Panc1 (cell line): ENCODE measurements at regions not wholly inside any gene's neighbourhood (a gene's known extent, or its start where the extent isn't known, plus 50 kb on each side); places are given as distances from the start of the nearest gene placed in this dataset.
"Not testable (repeated sequence)": the region's sequence is repeated elsewhere in the genome, so short reads cannot be mapped to it uniquely, and the experiment has no call there.

Experiments used
- ATAC-seq: fragments of 200-7000 bp; cut with Tn5 transposase; 2 replicates; pipeline ENCODE4 v1.9.1; 2020; ENCODE audit warnings: mild to moderate bottlenecking, moderate library complexity
- BruUV-seq: library from RNA; stranded (reverse); fragments of 400-500 nt; replicated peaks from 2 replicates; lab custom pipeline; 2021; lab: Mats Ljungman, UMichigan
- CTCF ChIA-PET: fragments of 300-600 bp; sonication (Branson Sonifier 250); formaldehyde crosslinking; loops from one replicate; lab custom pipeline; 2022; ENCODE audit warnings: antibody characterized with exemption; lab: Charles Lee
- POLR2A ChIA-PET: fragments of 300-600 bp; sonication (Branson Sonifier 250); formaldehyde crosslinking; loops from one replicate; lab custom pipeline; 2022; ENCODE audit warnings: antibody characterized with exemption; lab: Charles Lee
- DNase-seq: peaks from one replicate; pipeline ENCODE4 v3.0.0-alpha.2; 2010; ENCODE audit warnings: low read depth, low spot score
- H3K27ac ChIP-seq: 2 replicates; pipeline ENCODE4 v1.5.1; 2011; ENCODE audit warnings: mild to moderate bottlenecking, low read length, inconsistent platforms
- H3K27me3 ChIP-seq: fragments of 200-500 bp; sonication (Bioruptor generic); 2 replicates; pipeline ENCODE4 v1.6.0; 2014; ENCODE audit warnings: low read length, inconsistent platforms; ENCODE audit not compliant: control insufficient read depth, insufficient read depth
- H3K36me3 ChIP-seq: fragments of 200-500 bp; sonication (Bioruptor generic); 2 replicates; pipeline ENCODE4 v1.5.1; 2014; ENCODE audit warnings: inconsistent platforms, mild to moderate bottlenecking, low read length, moderate library complexity; ENCODE audit not compliant: control insufficient read depth, insufficient read depth
- H3K4me1 ChIP-seq: 2 replicates; pipeline ENCODE4 v1.5.1; 2011; ENCODE audit warnings: inconsistent platforms, mild to moderate bottlenecking, low read length, moderate library complexity; ENCODE audit not compliant: control insufficient read depth, insufficient read depth
- H3K4me3 ChIP-seq, 2 experiments: 2 replicates each; pipeline ENCODE4 v1.5.1; 2011 to 2012; ENCODE audit warnings: low read depth in 2 of 2, low read length in 2 of 2, mild to moderate bottlenecking in 2 of 2, inconsistent platforms in 1 of 2, moderate library complexity in 1 of 2
- H3K9me3 ChIP-seq: fragments of 200-500 bp; sonication (Bioruptor generic); 2 replicates; pipeline ENCODE4 v1.5.1; 2014; ENCODE audit warnings: low read depth, mild to moderate bottlenecking, inconsistent platforms, low read length, moderate library complexity; ENCODE audit not compliant: control insufficient read depth, insufficient read depth
- POLR2AphosphoS5 ChIP-seq: IDR thresholded peaks from 2 replicates; pipeline ENCODE4 v1.6.1; 2012; ENCODE audit warnings: mild to moderate bottlenecking, low read depth, low read length, moderate library complexity
- SIN3A ChIP-seq: IDR thresholded peaks from 2 replicates; pipeline ENCODE4 v1.6.1; 2012; ENCODE audit warnings: low read depth, mild to moderate bottlenecking, low read length, moderate library complexity, borderline replicate concordance; ENCODE audit not compliant: insufficient read depth
- TCF7L2 ChIP-seq: IDR thresholded peaks from 2 replicates; pipeline ENCODE4 v1.6.1; 2011; ENCODE audit warnings: mild to moderate bottlenecking, low read depth, low read length, inconsistent platforms
- in situ Hi-C: cut with HindIII; loops from 2 replicates; pipeline ENCODE4 v1.10.0; 2016; ENCODE audit warnings: low sequenced_read_pairs, low pct_unique_long_range_greater_than_20kb
- intact Hi-C: fragments of 100-400 bp; cut with micrococcal nuclease; formaldehyde crosslinking; loops from one replicate; pipeline ENCODE4 v1.10.0; 2022; ENCODE audit not compliant: unreplicated experiment
- TF ChIP-seq, protein P1 (sequence below), 2 experiments: IDR thresholded peaks; 2 replicates each; pipeline ENCODE4 v1.6.1; 2011 to 2012; ENCODE audit warnings: low read depth in 2 of 2, control low read depth in 1 of 2, low read length in 1 of 2, mild to moderate bottlenecking in 1 of 2, moderate library complexity in 1 of 2; ENCODE audit not compliant: insufficient read depth in 1 of 2
- TF ChIP-seq, protein P2 (sequence below): fragments of 450-650 bp; IDR thresholded peaks from 2 replicates; pipeline ENCODE4 v1.5.1; 2017; ENCODE audit warnings: mild to moderate bottlenecking

DNA sequence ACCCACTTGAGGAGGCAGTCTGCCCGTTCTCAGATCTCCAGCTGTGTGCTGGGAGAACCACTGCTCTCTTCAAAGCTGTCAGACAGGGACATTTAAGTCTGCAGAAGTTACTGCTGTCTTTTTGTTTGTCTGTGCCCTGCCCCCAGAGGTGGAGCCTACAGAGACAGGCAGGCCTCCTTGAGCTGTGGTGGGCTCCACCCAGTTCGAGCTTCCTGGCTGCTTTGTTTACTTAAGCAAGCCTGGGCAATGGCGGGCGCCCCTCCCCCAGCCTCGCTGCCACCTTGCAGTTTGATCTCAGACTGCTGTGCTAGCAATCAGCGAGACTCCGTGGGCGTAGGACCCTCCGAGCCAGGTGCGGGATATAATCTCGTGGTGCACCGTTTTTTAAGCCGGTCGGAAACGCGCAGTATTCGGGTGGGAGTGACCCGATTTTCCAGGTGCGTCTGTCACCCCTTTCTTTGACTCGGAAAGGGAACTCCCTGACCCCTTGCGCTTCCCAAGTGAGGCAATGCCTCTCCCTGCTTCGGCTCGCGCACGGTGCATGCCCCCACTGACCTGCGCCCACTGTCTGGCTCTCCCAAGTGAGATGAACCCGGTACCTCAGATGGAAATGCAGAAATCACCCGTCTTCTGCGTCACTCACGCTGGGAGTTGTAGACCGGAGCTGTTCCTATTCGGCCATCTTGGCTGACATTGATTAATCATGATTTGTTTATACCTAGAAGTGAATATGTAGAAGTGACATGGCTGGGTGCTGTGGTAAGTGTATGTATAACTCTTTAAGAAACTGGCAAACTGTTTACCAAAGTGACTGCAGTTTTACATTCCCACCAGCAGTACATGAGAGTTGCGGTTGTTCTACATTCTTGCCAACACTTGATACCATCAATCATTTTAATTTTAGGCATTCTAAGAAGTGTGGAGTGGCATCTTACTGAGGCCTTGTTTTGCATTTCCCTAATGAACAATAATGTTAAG lies 465.9 kb upstream of the MAP3K7 start:
- H3K27me3 ChIP-seq, ATAC-seq, in situ Hi-C loops, BruUV-seq, DNase-seq, intact Hi-C loops, H3K36me3 ChIP-seq, H3K4me3 ChIP-seq, H3K27ac ChIP-seq, POLR2A ChIA-PET, H3K4me1 ChIP-seq, H3K9me3 ChIP-seq, CTCF ChIA-PET: not testable (repeated sequence)

- Histone ChIP-seq H3K27ac (no peak overlapping the region), H3K27me3 (no peaks in the 10 kb centered on the region), H3K9me3 (no peaks in the 10 kb centered on the region), H3K4me3 (no peak overlapping the region), H3K4me1 (no peaks in the 10 kb centered on the region), H3K36me3 (no peaks in the 10 kb centered on the region)
- intact Hi-C loops (no loop called here), in situ Hi-C loops (no loop called here)
- DNase-seq (no peak), ATAC-seq (no peak)
- ChIA-PET POLR2A (no interaction called here), CTCF (no interaction called here)
- TF ChIP-seq SIN3A = no peak
- TF ChIP-seq, protein P1, sequence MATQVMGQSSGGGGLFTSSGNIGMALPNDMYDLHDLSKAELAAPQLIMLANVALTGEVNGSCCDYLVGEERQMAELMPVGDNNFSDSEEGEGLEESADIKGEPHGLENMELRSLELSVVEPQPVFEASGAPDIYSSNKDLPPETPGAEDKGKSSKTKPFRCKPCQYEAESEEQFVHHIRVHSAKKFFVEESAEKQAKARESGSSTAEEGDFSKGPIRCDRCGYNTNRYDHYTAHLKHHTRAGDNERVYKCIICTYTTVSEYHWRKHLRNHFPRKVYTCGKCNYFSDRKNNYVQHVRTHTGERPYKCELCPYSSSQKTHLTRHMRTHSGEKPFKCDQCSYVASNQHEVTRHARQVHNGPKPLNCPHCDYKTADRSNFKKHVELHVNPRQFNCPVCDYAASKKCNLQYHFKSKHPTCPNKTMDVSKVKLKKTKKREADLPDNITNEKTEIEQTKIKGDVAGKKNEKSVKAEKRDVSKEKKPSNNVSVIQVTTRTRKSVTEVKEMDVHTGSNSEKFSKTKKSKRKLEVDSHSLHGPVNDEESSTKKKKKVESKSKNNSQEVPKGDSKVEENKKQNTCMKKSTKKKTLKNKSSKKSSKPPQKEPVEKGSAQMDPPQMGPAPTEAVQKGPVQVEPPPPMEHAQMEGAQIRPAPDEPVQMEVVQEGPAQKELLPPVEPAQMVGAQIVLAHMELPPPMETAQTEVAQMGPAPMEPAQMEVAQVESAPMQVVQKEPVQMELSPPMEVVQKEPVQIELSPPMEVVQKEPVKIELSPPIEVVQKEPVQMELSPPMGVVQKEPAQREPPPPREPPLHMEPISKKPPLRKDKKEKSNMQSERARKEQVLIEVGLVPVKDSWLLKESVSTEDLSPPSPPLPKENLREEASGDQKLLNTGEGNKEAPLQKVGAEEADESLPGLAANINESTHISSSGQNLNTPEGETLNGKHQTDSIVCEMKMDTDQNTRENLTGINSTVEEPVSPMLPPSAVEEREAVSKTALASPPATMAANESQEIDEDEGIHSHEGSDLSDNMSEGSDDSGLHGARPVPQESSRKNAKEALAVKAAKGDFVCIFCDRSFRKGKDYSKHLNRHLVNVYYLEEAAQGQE (IDR thresholded peaks at IDR 0.05; ENCODE audit: insufficient read depth in 1 of 2, low read depth in 2 of 2, low read length in 1 of 2) = no peak
- TF ChIP-seq, protein P2, sequence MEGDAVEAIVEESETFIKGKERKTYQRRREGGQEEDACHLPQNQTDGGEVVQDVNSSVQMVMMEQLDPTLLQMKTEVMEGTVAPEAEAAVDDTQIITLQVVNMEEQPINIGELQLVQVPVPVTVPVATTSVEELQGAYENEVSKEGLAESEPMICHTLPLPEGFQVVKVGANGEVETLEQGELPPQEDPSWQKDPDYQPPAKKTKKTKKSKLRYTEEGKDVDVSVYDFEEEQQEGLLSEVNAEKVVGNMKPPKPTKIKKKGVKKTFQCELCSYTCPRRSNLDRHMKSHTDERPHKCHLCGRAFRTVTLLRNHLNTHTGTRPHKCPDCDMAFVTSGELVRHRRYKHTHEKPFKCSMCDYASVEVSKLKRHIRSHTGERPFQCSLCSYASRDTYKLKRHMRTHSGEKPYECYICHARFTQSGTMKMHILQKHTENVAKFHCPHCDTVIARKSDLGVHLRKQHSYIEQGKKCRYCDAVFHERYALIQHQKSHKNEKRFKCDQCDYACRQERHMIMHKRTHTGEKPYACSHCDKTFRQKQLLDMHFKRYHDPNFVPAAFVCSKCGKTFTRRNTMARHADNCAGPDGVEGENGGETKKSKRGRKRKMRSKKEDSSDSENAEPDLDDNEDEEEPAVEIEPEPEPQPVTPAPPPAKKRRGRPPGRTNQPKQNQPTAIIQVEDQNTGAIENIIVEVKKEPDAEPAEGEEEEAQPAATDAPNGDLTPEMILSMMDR = no peak
- TF ChIP-seq POLR2AphosphoS5 = no peak
- TF ChIP-seq TCF7L2 = no peak
- no TSS peak for BruUV-seq
Observed at GRCh38 chr6:91045161-91045560, 458.3 kb upstream of the MAP3K7 start.

DNA sequence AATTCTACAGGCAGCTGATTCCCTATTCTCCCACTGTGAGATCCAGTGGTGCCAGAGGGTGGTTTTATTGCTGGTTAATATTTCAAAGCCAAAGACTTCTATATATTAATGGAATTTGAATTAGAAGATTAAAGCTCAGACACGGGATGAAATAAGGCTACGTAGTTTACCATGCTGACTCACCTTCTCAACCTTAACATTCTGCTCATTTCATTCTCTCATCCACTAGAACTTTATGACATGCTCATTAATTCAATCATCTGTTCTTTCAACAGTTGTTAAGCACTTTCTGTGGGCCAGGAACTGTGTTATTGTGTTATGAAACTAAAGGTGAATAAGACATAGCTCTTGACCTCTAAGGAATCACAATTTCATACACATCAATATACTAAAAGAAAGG lies 456.9 kb upstream of the MAP3K7 start:
- BruUV-seq = no TSS peak
- no peaks in the 10 kb centered on the region for H3K9me3 ChIP-seq
- ChIA-PET CTCF (no interaction called here), POLR2A (no interaction called here)
- in situ Hi-C loops (no loop called here), intact Hi-C loops (no loop called here)
- H3K4me1 ChIP-seq = no peaks in the 10 kb centered on the region
- H3K27me3 ChIP-seq = no peaks in the 10 kb centered on the region
- no peak overlapping the region for H3K4me3 ChIP-seq
- H3K27ac ChIP-seq = no peak overlapping the region
- H3K36me3 ChIP-seq = no peaks in the 10 kb centered on the region
- no peak for TF ChIP-seq TCF7L2
- TF ChIP-seq, protein P2 = no peak
- TF ChIP-seq, protein P1 (IDR thresholded peaks at IDR 0.05; ENCODE audit: insufficient read depth in 1 of 2, low read depth in 2 of 2, low read length in 1 of 2) = no peak
- TF ChIP-seq POLR2AphosphoS5 = no peak
- TF ChIP-seq SIN3A = no peak
- no peak for ATAC-seq
- DNase-seq = no peak
